Chondrocyte (in vitro differentiated cells): ENCODE measurements at regions not wholly inside any gene's neighbourhood (a gene's known extent, or its start where the extent isn't known, plus 50 kb on each side); places are given as distances from the start of the nearest gene placed in this dataset.

Experiments used
- DNase-seq: peaks from one replicate; pipeline ENCODE4 v3.0.0; 2021; ENCODE audit warnings: mixed read lengths, low spot score
- H3K27ac Mint-ChIP-seq: one replicate; pipeline ENCODE4 v1.8.0; 2021; ENCODE audit warnings: mild to moderate bottlenecking, moderate library complexity, mixed read lengths; ENCODE audit not compliant: unreplicated experiment
- H3K27me3 Mint-ChIP-seq: 2 replicates; pipeline ENCODE4 v1.8.0; 2021; ENCODE audit warnings: low read depth, mixed read lengths
- H3K36me3 Mint-ChIP-seq: 2 replicates; pipeline ENCODE4 v1.8.0; 2021; ENCODE audit warnings: low read depth, mixed read lengths
- H3K4me1 Mint-ChIP-seq: 2 replicates; pipeline ENCODE4 v1.8.0; 2021; ENCODE audit warnings: low read depth, mild to moderate bottlenecking, mixed read lengths
- H3K4me3 Mint-ChIP-seq: one replicate; pipeline ENCODE4 v1.8.0; 2021; ENCODE audit warnings: mild to moderate bottlenecking, moderate library complexity, mixed read lengths; ENCODE audit not compliant: unreplicated experiment
- H3K9me3 Mint-ChIP-seq: 2 replicates; pipeline ENCODE4 v1.8.0; 2021; ENCODE audit warnings: low read depth, mixed read lengths
- TF ChIP-seq, protein P1 (sequence below): fragments of 200-600 bp; sonication (generic); IDR thresholded peaks from 2 replicates; pipeline ENCODE4 v1.5.0; 2021; ENCODE audit warnings: antibody characterized with exemption, mild to moderate bottlenecking, moderate library complexity

GRCh38 chr12:124514145-124514995 is 53.0 kb downstream of the NCOR2 start:
- no peak overlapping the region for H3K4me3 Mint-ChIP-seq
- H3K36me3 Mint-ChIP-seq: no peaks in the 10 kb centered on the region
- no peaks in the 10 kb centered on the region for H3K27me3 Mint-ChIP-seq
- H3K4me1 Mint-ChIP-seq: peaks cover 89% of the 10 kb centered on the region
- peak overlapping the region; percentile 41 for H3K27ac Mint-ChIP-seq
- TF ChIP-seq, protein P1, sequence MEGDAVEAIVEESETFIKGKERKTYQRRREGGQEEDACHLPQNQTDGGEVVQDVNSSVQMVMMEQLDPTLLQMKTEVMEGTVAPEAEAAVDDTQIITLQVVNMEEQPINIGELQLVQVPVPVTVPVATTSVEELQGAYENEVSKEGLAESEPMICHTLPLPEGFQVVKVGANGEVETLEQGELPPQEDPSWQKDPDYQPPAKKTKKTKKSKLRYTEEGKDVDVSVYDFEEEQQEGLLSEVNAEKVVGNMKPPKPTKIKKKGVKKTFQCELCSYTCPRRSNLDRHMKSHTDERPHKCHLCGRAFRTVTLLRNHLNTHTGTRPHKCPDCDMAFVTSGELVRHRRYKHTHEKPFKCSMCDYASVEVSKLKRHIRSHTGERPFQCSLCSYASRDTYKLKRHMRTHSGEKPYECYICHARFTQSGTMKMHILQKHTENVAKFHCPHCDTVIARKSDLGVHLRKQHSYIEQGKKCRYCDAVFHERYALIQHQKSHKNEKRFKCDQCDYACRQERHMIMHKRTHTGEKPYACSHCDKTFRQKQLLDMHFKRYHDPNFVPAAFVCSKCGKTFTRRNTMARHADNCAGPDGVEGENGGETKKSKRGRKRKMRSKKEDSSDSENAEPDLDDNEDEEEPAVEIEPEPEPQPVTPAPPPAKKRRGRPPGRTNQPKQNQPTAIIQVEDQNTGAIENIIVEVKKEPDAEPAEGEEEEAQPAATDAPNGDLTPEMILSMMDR: no peak
- H3K9me3 Mint-ChIP-seq: no peaks in the 10 kb centered on the region
- no peak for DNase-seq

DNA sequence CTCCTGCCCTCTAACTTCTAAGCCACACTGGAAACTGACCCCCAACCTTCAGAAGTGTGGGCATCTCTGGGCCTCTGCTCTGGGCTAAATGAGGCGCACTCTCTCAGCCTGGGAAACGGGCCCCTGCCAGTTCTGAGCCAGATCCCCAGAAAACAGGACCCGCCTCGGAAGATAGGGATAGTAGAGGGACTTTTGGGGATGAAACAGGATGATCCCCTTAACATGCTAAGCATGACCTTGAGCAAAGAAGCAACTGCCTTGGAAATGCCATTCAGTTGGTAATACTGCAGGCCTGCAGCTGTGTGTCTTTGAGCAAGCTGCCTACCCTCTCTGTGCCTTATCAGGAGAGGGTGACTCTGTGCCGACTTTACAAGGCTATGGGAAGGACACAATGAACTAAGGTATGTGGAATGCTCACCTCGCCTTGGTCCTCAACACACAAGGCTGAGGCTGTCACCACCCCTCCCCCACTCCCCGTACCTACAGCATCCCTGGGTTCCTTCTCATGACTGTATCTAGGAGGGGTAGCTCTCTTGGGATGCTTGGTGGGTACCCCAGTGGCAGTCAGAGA is 54.0 kb downstream of the NCOR2 start:
- H3K27me3 Mint-ChIP-seq: no peaks in the 10 kb centered on the region
- no peaks in the 10 kb centered on the region for H3K9me3 Mint-ChIP-seq
- TF ChIP-seq, protein P1: no peak
- no peak overlapping the region for H3K4me3 Mint-ChIP-seq
- no peaks in the 10 kb centered on the region for H3K36me3 Mint-ChIP-seq
- H3K4me1 Mint-ChIP-seq: peaks cover 89% of the 10 kb centered on the region
- no peak for DNase-seq
- H3K27ac Mint-ChIP-seq: peak overlapping the region; percentile 84

GRCh38 chr12:124512667-124513296 is 54.6 kb downstream of the NCOR2 start:
- no peaks in the 10 kb centered on the region for H3K27me3 Mint-ChIP-seq
- no peak for DNase-seq
- H3K9me3 Mint-ChIP-seq: no peaks in the 10 kb centered on the region
- peak overlapping the region; percentile 84 for H3K27ac Mint-ChIP-seq
- TF ChIP-seq, protein P1: no peak
- peak overlapping the region; percentile 11 for H3K4me3 Mint-ChIP-seq
- H3K4me1 Mint-ChIP-seq: peaks cover 89% of the 10 kb centered on the region
- no peaks in the 10 kb centered on the region for H3K36me3 Mint-ChIP-seq

- H3K4me3 Mint-ChIP-seq: no peak overlapping the region
- H3K9me3 Mint-ChIP-seq: no peaks in the 10 kb centered on the region
- no peak for DNase-seq
- H3K27ac Mint-ChIP-seq: no peak overlapping the region
- no peaks in the 10 kb centered on the region for H3K36me3 Mint-ChIP-seq
- no peaks in the 10 kb centered on the region for H3K27me3 Mint-ChIP-seq
- TF ChIP-seq, protein P1: no peak
- H3K4me1 Mint-ChIP-seq: peaks cover 92% of the 10 kb centered on the region
These were observed 56.0 kb downstream of the NCOR2 start for GRCh38 chr12:124511259-124511985.
